IgD-negative memory B cell (primary cell): ENCODE measurements at regions not wholly inside any gene's neighbourhood (a gene's known extent, or its start where the extent isn't known, plus 50 kb on each side); places are given as distances from the start of the nearest gene placed in this dataset.
"Not testable (repeated sequence)": the region's sequence is repeated elsewhere in the genome, so short reads cannot be mapped to it uniquely, and the experiment has no call there.

Source experiments
- H3K27ac Mint-ChIP-seq, 3 donors: one replicate each; pipeline ENCODE4 v1.8.0; 2020 to 2022; ENCODE audit warnings: mild to moderate bottlenecking in 3 of 3, mixed read lengths in 3 of 3, moderate library complexity in 1 of 3
- H3K27me3 Mint-ChIP-seq: one replicate; pipeline ENCODE4 v1.8.0; 2021; ENCODE audit warnings: mixed read lengths
- H3K36me3 Mint-ChIP-seq: one replicate; pipeline ENCODE4 v1.8.0; 2020; ENCODE audit warnings: mild to moderate bottlenecking, mixed read lengths
- H3K4me1 Mint-ChIP-seq, 3 donors: one replicate each; pipeline ENCODE4 v1.8.0; 2020 to 2022; ENCODE audit warnings: mixed read lengths in 3 of 3, mild to moderate bottlenecking in 1 of 3
- H3K4me3 Mint-ChIP-seq, 4 donors: one replicate each; pipeline ENCODE4 v1.8.0; 2020 to 2022; ENCODE audit warnings: mild to moderate bottlenecking in 4 of 4, mixed read lengths in 4 of 4, moderate library complexity in 3 of 4
- H3K9me3 Mint-ChIP-seq, 3 donors: one replicate each; pipeline ENCODE4 v1.8.0; 2020 to 2021; ENCODE audit warnings: mixed read lengths in 3 of 3, mild to moderate bottlenecking in 1 of 3

DNA sequence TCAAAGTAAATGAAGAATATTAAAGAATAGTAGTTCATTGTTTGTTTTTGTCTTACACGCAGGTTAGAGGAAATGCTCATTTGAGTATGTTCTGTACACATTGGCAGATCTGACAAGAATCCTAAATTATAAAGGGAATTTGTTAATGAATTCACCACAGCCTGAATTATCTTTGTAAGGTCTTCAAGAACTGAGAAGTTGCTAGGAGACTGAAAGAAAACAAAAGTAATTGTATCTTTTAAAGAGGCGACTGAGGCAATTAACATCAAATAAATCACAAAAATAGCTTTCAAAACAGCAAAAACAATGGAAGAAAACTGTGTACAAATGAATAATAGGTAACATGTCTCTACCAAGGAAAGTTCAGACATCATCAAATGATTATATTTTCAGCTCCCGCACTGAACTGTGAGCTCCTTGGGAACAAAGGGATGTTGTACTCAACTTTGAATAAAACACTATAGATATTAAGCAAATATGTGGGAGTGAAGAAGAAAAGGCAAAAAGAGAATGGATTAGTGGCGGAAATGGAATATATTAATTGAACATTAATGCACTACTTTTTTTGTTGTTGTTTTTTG is 51.7 kb upstream of the ATIC start:
- Mint-ChIP-seq H3K9me3 (peaks cover 0 to under 1% (median 0%) of the 10 kb centered on the region in 3 donors), H3K36me3 (no peaks in the 10 kb centered on the region), H3K27me3 (no peaks in the 10 kb centered on the region), H3K4me1 (no peaks in the 10 kb centered on the region), H3K27ac (no peak overlapping the region), H3K4me3 (no peak overlapping the region)

DNA sequence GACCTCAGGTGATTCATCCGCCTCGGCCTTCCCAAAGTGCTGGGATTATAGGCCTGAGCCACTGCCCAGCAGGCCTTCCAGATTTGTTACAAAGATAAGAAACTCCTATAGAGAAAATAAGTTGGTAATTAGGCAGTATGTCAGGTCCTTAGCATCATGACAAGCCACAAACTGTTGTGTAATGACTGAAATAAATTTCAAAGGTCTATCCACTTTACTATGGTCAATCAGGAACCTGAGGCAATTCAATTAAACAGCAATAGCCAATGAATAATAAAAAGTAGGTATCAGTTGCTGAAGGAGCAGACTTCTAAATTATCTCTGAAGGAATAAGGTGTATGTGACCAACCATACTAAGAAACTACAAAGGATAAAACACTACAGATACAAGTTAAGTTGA is 62.4 kb upstream of the ATIC start:
- Mint-ChIP-seq H3K4me1 (no peaks in the 10 kb centered on the region), H3K36me3 (no peaks in the 10 kb centered on the region), H3K27ac (no peak overlapping the region), H3K4me3 (no peak overlapping the region), H3K9me3 (no peaks in the 10 kb centered on the region), H3K27me3 (no peaks in the 10 kb centered on the region)

DNA sequence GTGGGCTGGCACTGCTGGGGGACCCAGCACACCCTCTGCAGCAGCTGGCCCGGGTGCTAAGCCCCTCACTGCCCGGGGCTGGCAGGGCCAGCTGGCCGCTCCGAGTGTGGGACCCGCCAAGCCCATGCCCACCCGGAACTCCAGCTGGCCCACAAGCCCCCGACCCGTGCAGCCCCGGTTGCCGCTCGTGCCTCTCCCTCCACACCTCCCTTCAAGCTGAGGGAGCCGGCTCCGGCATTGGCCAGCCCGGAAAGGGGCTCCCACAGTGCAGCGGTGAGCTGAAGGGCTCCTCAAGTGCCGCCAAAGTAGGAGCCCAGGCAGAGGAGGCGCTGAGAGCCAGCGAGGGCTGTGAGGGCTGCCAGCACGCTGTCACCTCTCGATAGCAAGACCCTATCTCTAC is 65.9 kb upstream of the ATIC start:
- not testable (repeated sequence) for H3K4me3 Mint-ChIP-seq, H3K36me3 Mint-ChIP-seq, H3K9me3 Mint-ChIP-seq, H3K27me3 Mint-ChIP-seq, H3K27ac Mint-ChIP-seq, H3K4me1 Mint-ChIP-seq

DNA sequence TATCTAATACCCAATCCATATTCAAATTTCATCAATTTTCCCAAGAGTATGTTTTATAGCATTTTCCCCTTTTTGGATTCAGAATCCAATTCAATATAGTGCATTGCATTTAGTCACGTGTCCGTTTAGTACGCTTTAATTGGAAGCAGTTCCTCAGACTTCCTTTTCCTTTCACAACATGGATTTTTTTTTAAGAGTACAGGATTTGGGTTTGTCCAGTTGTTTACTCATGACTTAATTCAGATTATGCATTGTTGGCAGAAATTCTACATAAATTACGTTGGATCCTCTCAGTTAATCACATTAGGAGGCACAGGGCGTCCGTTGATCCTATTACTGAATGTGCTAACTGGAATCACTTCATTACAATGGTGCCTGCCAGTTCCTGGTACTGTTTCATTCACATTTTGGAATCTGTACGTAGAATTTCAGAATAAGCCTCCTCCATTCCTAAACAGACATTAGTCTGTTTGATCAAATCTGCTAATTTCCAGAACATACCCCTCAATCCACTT is 70.0 kb upstream of the ATIC start:
- H3K36me3 Mint-ChIP-seq, result no peaks in the 10 kb centered on the region
- no peaks in the 10 kb centered on the region for H3K4me1 Mint-ChIP-seq
- no peaks in the 10 kb centered on the region for H3K9me3 Mint-ChIP-seq
- H3K27me3 Mint-ChIP-seq, result peaks cover 1% of the 10 kb centered on the region
- H3K27ac Mint-ChIP-seq, result no peak overlapping the region
- H3K4me3 Mint-ChIP-seq, result no peak overlapping the region

DNA sequence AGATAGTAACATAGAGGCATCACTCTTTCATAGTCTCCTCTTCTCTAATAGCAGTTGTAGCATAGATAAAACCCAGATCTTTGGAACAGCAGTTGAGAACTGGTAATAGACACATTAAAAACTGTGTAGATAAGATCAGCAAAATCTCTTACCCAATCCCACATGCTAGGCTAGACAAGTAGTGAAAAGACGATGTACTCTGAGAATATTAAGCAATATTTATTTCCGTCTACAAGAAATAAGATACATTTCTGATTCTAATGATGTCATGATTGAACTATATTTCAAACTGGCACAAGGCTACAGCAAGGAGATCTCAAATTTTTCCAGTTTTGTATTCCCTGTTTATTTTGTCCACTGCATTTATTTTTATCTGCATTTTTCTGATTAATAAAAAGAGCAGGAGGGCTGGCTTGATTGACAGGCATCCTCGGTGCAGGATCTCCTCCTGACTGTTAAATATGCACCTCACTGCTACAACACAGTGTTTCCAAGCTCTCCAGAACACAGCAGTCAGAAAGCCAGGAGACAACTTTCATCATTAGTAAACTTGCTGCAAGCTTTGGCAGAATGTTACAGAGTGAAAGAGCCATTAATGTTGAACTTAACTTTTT is 73.3 kb upstream of the ATIC start:
- Mint-ChIP-seq H3K27ac (no peak overlapping the region), H3K4me3 (no peak overlapping the region), H3K27me3 (peaks cover 1% of the 10 kb centered on the region), H3K36me3 (no peaks in the 10 kb centered on the region), H3K4me1 (no peaks in the 10 kb centered on the region), H3K9me3 (no peaks in the 10 kb centered on the region)

DNA sequence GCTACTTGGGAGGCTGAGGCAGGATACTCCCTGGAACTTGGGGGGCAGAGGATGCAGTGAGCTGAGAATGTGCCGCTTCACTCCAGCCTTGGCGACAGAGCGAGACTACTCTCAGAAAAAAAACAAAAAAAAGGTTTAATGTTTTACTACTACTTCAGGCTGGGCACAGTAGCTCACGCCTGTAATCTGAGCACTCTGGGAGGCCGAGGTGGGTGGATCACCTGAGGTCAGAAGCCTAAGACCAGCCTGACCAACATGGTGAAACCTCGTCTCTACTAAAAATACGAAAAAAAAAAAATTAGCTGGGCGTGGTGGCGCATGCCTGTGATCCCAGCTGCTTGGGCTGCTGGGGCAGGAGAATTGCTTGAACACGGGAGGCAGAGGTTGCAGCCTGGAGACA is 75.7 kb upstream of the ATIC start:
- Mint-ChIP-seq H3K9me3 (peaks cover 0 to 1% (median 0%) of the 10 kb centered on the region in 3 donors), H3K36me3 (no peaks in the 10 kb centered on the region), H3K27me3 (peaks cover 1% of the 10 kb centered on the region), H3K4me1 (no peaks in the 10 kb centered on the region), H3K4me3 (no peak overlapping the region), H3K27ac (no peak overlapping the region)

DNA sequence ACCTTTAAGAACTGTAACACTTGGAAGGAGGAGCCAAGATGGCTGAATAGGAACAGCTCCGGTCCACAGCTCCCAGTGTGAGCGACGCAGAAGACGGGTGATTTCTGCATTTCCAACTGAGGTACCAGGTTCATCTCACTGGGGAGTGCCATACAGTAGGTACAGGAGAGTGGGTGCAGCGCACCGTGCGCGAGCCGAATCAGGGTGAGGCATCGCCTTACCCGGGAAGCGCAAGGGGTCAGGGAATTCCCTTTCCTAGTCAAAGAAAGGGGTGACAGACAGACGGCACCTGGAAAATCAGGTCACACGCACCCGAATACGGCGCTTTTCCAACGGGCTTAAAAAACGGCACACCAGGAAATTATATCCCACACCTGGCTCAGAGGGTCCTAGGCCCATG is 81.8 kb upstream of the ABCA12 start:
- not testable (repeated sequence) for H3K4me1 Mint-ChIP-seq, H3K36me3 Mint-ChIP-seq, H3K9me3 Mint-ChIP-seq, H3K4me3 Mint-ChIP-seq, H3K27me3 Mint-ChIP-seq
- peak overlapping the region in 1 of 3 donors; percentile 28 for H3K27ac Mint-ChIP-seq

DNA sequence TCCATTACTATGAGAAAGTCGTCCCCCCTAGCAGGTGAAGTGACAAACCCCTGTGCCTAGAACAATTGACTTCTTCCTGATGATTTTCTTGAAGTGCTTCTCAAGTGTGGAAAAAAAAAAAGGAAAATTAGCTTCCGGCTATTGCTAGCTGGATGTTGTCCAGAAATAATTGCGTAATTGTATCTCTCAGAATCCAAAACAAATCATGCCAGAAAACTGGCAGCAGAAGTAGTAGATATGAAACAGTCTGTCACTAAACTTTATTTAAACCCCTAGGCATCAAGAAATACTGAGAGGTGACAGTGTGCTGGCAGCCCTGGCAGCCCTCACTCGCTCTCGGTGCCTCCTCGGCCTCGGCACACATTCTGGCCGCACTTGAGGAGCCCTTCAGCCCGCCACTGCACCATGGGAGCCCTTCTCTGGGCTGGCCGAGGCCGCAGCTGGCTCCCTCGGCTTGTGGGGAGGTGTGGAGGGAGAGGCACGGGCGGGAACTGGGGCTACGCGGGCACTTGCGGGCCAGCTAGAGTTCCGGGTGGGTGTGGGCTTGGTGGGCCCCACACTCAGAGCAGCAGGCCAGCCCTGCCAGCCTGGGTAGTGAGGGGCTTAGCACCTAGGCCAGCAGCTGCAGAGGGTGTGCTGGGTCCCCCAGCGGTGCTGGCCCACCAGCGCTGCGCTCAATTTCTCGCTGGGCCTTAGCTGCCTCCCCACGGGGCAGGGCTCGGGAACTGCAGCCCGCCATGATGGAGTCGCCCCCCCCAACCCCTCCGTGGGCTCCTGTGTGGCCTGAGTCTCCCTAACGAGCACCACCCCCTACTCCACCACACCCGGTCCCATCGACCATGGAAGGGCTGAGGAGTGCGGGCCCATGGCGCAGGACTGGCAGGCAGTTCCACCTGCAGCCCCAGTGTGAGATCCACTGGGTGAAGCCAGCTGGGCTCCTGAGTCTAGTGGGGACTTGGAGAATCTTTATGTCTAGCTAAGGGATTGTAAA is 80.5 kb upstream of the ABCA12 start:
- Mint-ChIP-seq H3K27me3 (no peaks in the 10 kb centered on the region), H3K36me3 (peaks cover under 1% of the 10 kb centered on the region), H3K4me1 (no peaks in the 10 kb centered on the region), H3K9me3 (no peaks in the 10 kb centered on the region), H3K27ac (no peak overlapping the region), H3K4me3 (no peak overlapping the region)

DNA sequence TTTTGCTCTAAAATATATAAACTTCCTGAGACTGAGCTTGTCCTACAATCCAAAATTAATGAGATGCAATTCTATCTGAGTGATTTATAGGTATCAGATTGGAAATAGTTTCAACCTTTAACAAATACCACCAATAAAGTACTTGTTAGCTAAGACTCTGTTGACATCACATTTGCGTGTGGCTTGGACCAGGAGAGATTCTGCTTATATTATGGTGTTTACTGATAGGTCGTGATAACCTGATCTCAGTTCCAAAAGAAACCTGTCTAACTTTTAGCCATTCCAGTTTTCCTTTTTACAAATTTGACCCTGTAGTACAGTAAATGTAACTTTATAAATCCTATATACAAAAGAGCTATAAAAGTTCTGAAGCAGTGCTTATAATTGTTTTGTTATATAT is 78.4 kb upstream of the ABCA12 start:
- H3K4me1 Mint-ChIP-seq, result no peaks in the 10 kb centered on the region
- peaks cover 2% of the 10 kb centered on the region for H3K36me3 Mint-ChIP-seq
- peaks cover 0 to 1% (median 1%) of the 10 kb centered on the region in 3 donors for H3K9me3 Mint-ChIP-seq
- no peak overlapping the region for H3K4me3 Mint-ChIP-seq
- H3K27ac Mint-ChIP-seq, result no peak overlapping the region
- no peaks in the 10 kb centered on the region for H3K27me3 Mint-ChIP-seq

DNA sequence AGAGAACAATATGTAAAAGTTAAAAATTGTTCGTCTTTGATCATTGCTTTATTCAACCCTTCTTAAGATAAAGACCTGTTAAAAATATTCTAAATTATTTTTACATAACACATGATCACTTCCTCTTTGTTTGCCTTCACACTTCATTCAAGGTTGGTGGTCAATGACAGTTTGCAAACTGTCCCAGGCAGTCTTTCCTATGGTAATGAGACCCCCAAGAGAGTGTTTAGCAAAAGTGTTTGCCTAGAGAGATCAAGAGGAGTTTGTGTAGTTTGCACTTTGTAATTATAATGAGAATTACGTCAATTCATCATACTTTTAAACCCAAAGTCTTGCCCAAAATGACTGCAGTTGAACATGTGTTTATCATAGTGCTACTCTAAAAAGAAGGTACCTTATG is 77.2 kb upstream of the ABCA12 start:
- Mint-ChIP-seq H3K4me1 (no peaks in the 10 kb centered on the region), H3K4me3 (no peak overlapping the region), H3K27ac (no peak overlapping the region), H3K36me3 (peaks cover 2% of the 10 kb centered on the region), H3K9me3 (peaks cover 0 to 5% (median 1%) of the 10 kb centered on the region in 3 donors), H3K27me3 (no peaks in the 10 kb centered on the region)

DNA sequence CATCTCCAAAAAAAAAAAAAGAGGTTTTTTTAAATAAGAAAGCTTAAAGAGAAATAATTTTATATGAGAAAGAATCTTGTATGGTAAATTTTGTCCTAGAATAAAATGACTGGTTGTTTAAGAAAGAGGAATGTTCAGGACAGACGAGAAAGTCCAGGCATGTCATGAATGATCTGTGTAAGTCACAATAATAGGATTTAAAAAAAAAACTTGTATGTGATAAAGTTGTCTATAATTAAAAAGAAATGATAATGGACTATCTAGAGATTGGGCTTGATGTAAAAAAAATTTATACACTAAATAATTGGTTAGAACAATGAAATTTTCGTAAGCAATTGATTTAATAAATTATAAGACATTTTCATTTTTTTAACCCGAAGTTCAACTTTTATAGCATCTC is 71.7 kb upstream of the ABCA12 start:
- Mint-ChIP-seq H3K4me1 (no peaks in the 10 kb centered on the region), H3K4me3 (no peak overlapping the region), H3K27me3 (no peaks in the 10 kb centered on the region), H3K9me3 (peaks cover 1 to 5% (median 2%) of the 10 kb centered on the region in 3 donors), H3K27ac (no peak overlapping the region), H3K36me3 (peaks cover 3% of the 10 kb centered on the region)

DNA sequence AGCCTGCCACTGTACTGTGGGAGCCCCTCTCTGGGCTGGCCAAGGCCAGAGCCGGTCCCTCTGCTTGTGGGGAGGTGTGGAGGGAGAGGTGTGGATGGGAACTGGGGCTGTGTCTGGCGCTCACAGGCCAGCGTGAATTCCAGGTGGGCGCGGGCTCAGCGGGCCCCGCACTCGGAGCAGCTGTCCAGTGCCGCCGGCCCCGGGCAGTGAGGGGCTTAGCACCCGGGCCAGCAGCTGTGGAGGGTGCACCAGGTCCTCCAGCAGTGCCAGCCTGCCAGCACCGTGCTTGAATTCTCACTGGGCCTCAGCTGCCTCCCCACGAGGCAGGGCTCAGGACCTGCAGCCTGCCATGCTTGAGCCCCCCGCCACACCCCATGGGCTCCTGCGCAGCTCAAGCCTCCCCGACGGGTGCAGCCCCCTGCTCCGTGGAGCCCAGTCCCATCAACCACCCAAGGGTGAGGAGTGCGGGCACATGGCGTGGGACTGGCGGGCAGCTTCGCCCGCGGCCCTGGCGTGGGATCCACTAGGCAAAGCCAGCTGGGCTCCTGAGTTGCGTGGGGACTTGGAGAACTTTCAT is 69.5 kb upstream of the ABCA12 start:
- Mint-ChIP-seq H3K4me3 (no peak overlapping the region), H3K9me3 (peaks cover 1 to 5% (median 2%) of the 10 kb centered on the region in 3 donors), H3K27ac (no peak overlapping the region), H3K36me3 (peaks cover 1% of the 10 kb centered on the region), H3K4me1 (no peaks in the 10 kb centered on the region), H3K27me3 (no peaks in the 10 kb centered on the region)

DNA sequence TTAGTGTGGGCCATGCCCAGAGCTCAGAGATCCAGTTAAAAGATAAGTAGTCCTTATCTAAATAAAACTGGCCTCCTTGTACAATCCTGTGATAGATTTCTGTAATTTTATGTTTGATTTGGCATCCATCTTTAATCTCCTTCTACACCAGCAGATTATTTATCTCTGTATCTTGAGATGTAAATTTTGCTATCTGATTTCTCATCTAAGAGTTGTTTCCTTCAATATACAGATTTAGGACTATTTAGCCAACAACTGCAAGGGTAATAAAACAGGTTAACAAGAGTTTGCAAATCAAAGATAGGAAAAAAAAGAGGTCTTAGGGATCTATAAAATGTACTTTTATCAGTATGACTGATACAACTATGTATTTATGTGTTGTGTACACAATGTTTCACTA is 68.6 kb upstream of the ABCA12 start:
- Mint-ChIP-seq H3K4me3 (no peak overlapping the region), H3K27ac (no peak overlapping the region), H3K36me3 (peaks cover 1% of the 10 kb centered on the region), H3K4me1 (no peaks in the 10 kb centered on the region), H3K9me3 (peaks cover 0 to 5% (median 2%) of the 10 kb centered on the region in 3 donors), H3K27me3 (no peaks in the 10 kb centered on the region)

DNA sequence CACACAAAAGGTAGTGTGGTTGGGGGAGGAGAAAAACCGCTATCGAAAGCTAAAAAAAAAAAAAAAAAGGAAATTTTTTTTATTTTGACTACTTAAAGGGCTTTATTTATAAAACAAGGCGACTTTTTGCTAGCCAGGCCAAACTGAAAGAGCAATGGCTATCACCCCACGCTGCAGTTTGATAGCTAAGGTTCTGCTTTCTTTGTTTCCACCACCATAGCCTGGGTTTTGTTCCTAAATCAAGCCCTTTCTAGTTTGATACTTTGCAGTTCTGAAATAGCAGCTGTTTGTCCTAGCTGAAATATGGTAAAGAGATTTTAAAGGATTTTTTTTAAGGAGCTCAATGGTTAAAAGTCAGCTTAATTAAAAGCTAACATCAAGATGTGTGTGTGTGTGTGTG is 67.4 kb upstream of the ABCA12 start:
- Mint-ChIP-seq H3K4me1 (no peaks in the 10 kb centered on the region), H3K36me3 (peaks cover 1% of the 10 kb centered on the region), H3K27ac (no peak overlapping the region), H3K4me3 (no peak overlapping the region), H3K27me3 (no peaks in the 10 kb centered on the region), H3K9me3 (peaks cover 0 to 2% (median 0%) of the 10 kb centered on the region in 3 donors)

DNA sequence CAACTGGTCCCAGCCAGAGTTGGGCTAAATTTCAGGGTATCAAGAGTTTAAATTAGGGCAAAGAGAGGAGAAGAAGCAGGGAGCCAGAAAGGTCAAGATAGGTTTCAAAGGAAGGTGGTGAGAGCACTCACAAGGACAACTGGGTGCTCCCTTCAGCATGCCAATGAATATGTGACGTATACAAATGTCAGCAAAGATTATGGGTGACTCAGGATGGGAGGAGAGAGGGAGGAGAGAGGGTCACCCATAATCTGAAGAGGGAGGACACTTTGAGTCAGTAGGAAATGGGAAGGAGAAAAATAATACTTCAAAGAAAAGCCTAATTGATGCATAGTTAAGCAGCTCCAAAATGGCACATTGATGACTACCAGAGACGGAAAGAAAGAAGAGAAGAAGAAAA is 53.1 kb upstream of the ABCA12 start:
- Mint-ChIP-seq H3K4me3 (no peak overlapping the region), H3K27me3 (no peaks in the 10 kb centered on the region), H3K4me1 (no peaks in the 10 kb centered on the region), H3K9me3 (peaks cover 0 to 3% (median 0%) of the 10 kb centered on the region in 3 donors), H3K27ac (no peak overlapping the region), H3K36me3 (peaks cover 2% of the 10 kb centered on the region)
